Thyroid gland (tissue), 4 donors: ENCODE measurements at regions not wholly inside any gene's neighbourhood (a gene's known extent, or its start where the extent isn't known, plus 50 kb on each side); places are given as distances from the start of the nearest gene placed in this dataset.

Experiments
- CTCF ChIP-seq, 6 experiments: fragments of 200-600 bp in 3 of 6; fragments of 450-650 bp in 3 of 6; sonication (generic) in 3 of 6; IDR thresholded peaks; one replicate each; pipeline ENCODE4 v1.5.1; 2016 to 2019; ENCODE audit warnings: antibody characterized with exemption in 6 of 6, mild to moderate bottlenecking in 2 of 6, inconsistent platforms in 1 of 6, moderate library complexity in 1 of 6
- POLR2A ChIP-seq, 2 donors: fragments of 450-650 bp; IDR thresholded peaks; one replicate each; pipeline ENCODE4 v1.6.1; 2017; ENCODE audit warnings: antibody characterized with exemption in 2 of 2, mild to moderate bottlenecking in 2 of 2, moderate library complexity in 1 of 2

DNA sequence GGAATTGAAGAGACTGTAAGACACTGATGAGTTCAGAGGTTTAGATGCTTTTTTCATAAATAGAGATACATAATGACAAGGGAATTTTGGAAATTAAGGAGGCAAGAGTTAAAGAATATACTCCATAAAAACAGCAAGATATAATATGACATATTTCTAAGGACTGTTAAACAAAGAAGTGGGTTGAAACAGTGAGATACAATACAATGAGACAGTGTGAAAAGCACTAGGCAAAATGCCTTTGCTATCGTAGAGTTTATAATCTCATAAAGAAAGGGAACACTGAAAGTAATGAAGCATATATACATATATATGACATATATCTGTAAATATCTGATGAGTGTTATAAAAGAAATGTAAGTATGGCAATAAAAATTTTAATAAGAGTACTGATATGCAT lies 1496.2 kb downstream of the TECRL start:
- no peak for TF ChIP-seq CTCF (IDR thresholded peaks at IDR 0.05)
- no peak for TF ChIP-seq POLR2A (IDR thresholded peaks at IDR 0.05)
